Neural progenitor cell (in vitro differentiated cells): ENCODE measurements at regions not wholly inside any gene's neighbourhood (a gene's known extent, or its start where the extent isn't known, plus 50 kb on each side); places are given as distances from the start of the nearest gene placed in this dataset.
A peak's percentile ranks its signal among the peaks of the same experiment; 100 is the strongest.

Experiments used
- DNase-seq: peaks from one replicate; pipeline ENCODE4 v3.0.0-alpha.2; 2016; ENCODE audit warnings: low spot score
- H2AFZ ChIP-seq: fragments of 200-600 bp; sonication (generic); replicated peaks from 2 replicates; pipeline ENCODE4 v1.6.1; 2016; ENCODE audit warnings: antibody characterized with exemption
- H3F3A ChIP-seq: fragments of 200-600 bp; sonication (generic); 2 replicates; pipeline ENCODE4 v1.6.1; 2016; ENCODE audit warnings: antibody characterized with exemption, low read depth
- H3K27ac ChIP-seq: fragments of 200-600 bp; sonication (generic); 2 replicates; pipeline ENCODE4 v1.5.1; 2016; ENCODE audit warnings: mild to moderate bottlenecking
- H3K27me3 ChIP-seq: fragments of 200-600 bp; sonication (generic); 2 replicates; pipeline ENCODE4 v1.6.1; 2016; ENCODE audit warnings: mild to moderate bottlenecking, moderate library complexity
- H3K36me3 ChIP-seq: fragments of 200-600 bp; sonication (generic); 2 replicates; pipeline ENCODE4 v1.5.1; 2016
- H3K4me1 ChIP-seq: fragments of 200-600 bp; sonication (generic); 2 replicates; pipeline ENCODE4 v1.6.1; 2016; ENCODE audit warnings: mixed run types
- H3K4me2 ChIP-seq: fragments of 200-600 bp; sonication (generic); 2 replicates; pipeline ENCODE4 v1.6.1; 2016
- H3K4me3 ChIP-seq: fragments of 200-600 bp; sonication (generic); 2 replicates; pipeline ENCODE4 v1.5.1; 2016
- H3K79me2 ChIP-seq: fragments of 200-600 bp; sonication (generic); 2 replicates; pipeline ENCODE4 v1.6.1; 2016; ENCODE audit warnings: low read depth
- H3K9ac ChIP-seq: fragments of 200-600 bp; sonication (generic); 2 replicates; pipeline ENCODE4 v1.6.1; 2016
- H3K9me3 ChIP-seq: fragments of 200-600 bp; sonication (generic); 2 replicates; pipeline ENCODE4 v1.5.1; 2016; ENCODE audit warnings: low read depth
- H4K20me1 ChIP-seq: fragments of 200-600 bp; sonication (generic); 2 replicates; pipeline ENCODE4 v1.6.1; 2016; ENCODE audit warnings: low read depth
- H3K27ac Mint-ChIP-seq: 3 replicates; pipeline ENCODE4 v1.8.0; 2021; ENCODE audit warnings: mixed read lengths
- H3K27me3 Mint-ChIP-seq: 2 replicates; pipeline ENCODE4 v1.8.0; 2022; ENCODE audit warnings: low read depth, mild to moderate bottlenecking, inconsistent platforms, moderate library complexity, mixed read lengths; ENCODE audit not compliant: insufficient read depth
- H3K36me3 Mint-ChIP-seq: 3 replicates; pipeline ENCODE4 v1.8.0; 2021; ENCODE audit warnings: mixed read lengths
- H3K4me1 Mint-ChIP-seq: 3 replicates; pipeline ENCODE4 v1.8.0; 2021; ENCODE audit warnings: mixed read lengths
- H3K4me3 Mint-ChIP-seq: 3 replicates; pipeline ENCODE4 v1.8.0; 2021; ENCODE audit warnings: mild to moderate bottlenecking, moderate library complexity, mixed read lengths
- H3K9me3 Mint-ChIP-seq: 3 replicates; pipeline ENCODE4 v1.8.0; 2020; ENCODE audit warnings: mixed read lengths
- CTCF ChIP-seq: fragments of 200-600 bp; sonication (generic); IDR thresholded peaks from 2 replicates; pipeline ENCODE4 v1.5.1; 2017; ENCODE audit warnings: antibody characterized with exemption, mild to moderate bottlenecking
- EZH2 ChIP-seq: fragments of 200-600 bp; sonication (generic); IDR thresholded peaks from 2 replicates; pipeline ENCODE4 v1.6.1; 2017; ENCODE audit warnings: antibody characterized with exemption, mild to moderate bottlenecking, moderate library complexity
- EZH2phosphoT487 ChIP-seq: fragments of 200-600 bp; sonication (generic); IDR thresholded peaks from 2 replicates; pipeline ENCODE4 v1.6.1; 2017; ENCODE audit warnings: antibody characterized with exemption

GRCh38 chr11:106186630-106187029, 109.2 kb downstream of the AASDHPPT start:
- no peak overlapping the region for H3K27ac ChIP-seq
- DNase-seq, result no peak
- H3K9ac ChIP-seq, result no peak overlapping the region
- TF ChIP-seq CTCF (no peak), EZH2phosphoT487 (no peak), EZH2 (no peak)
- Mint-ChIP-seq H3K4me1 (no peaks in the 10 kb centered on the region), H3K27me3 (no peaks in the 10 kb centered on the region), H3K36me3 (no peaks in the 10 kb centered on the region), H3K4me3 (no peak overlapping the region), H3K9me3 (peaks cover 13% of the 10 kb centered on the region), H3K27ac (no peak overlapping the region)
- no peaks in the 10 kb centered on the region for H3K27me3 ChIP-seq
- H3F3A ChIP-seq, result no peaks in the 10 kb centered on the region
- peaks cover 9% of the 10 kb centered on the region for H3K9me3 ChIP-seq
- H3K4me1 ChIP-seq, result no peaks in the 10 kb centered on the region
- no peak overlapping the region for H3K4me2 ChIP-seq
- no peaks in the 10 kb centered on the region for H4K20me1 ChIP-seq
- no peaks in the 10 kb centered on the region for H3K36me3 ChIP-seq
- no peak overlapping the region for H2AFZ ChIP-seq
- no peaks in the 10 kb centered on the region for H3K79me2 ChIP-seq
- no peak overlapping the region for H3K4me3 ChIP-seq

- H3K9me3 ChIP-seq, result peaks cover 9% of the 10 kb centered on the region
- H3K4me2 ChIP-seq, result no peak overlapping the region
- no peak overlapping the region for H3K27ac Mint-ChIP-seq
- H3K27ac ChIP-seq, result no peak overlapping the region
- no peak overlapping the region for H3K4me3 Mint-ChIP-seq
- H3K4me3 ChIP-seq, result no peak overlapping the region
- no peak overlapping the region for H2AFZ ChIP-seq
- no peaks in the 10 kb centered on the region for H3K27me3 ChIP-seq
- H3F3A ChIP-seq, result no peaks in the 10 kb centered on the region
- no peaks in the 10 kb centered on the region for H3K4me1 ChIP-seq
- no peak overlapping the region for H3K9ac ChIP-seq
- TF ChIP-seq EZH2phosphoT487 (no peak), CTCF (no peak), EZH2 (no peak)
- H3K79me2 ChIP-seq, result no peaks in the 10 kb centered on the region
- H3K27me3 Mint-ChIP-seq, result no peaks in the 10 kb centered on the region
- no peaks in the 10 kb centered on the region for H3K36me3 ChIP-seq
- no peaks in the 10 kb centered on the region for H3K4me1 Mint-ChIP-seq
- H4K20me1 ChIP-seq, result no peaks in the 10 kb centered on the region
- H3K9me3 Mint-ChIP-seq, result peaks cover 13% of the 10 kb centered on the region
- no peak for DNase-seq
- H3K36me3 Mint-ChIP-seq, result no peaks in the 10 kb centered on the region
These were observed 110.5 kb downstream of the AASDHPPT start for GRCh38 chr11:106187860-106188456.

GRCh38 chr11:106193956-106194355, 116.5 kb downstream of the AASDHPPT start:
- no peak for DNase-seq
- Histone ChIP-seq H3K4me2 (no peak overlapping the region), H3K27me3 (no peaks in the 10 kb centered on the region), H3K9ac (no peak overlapping the region), H3K79me2 (no peaks in the 10 kb centered on the region), H3K36me3 (no peaks in the 10 kb centered on the region), H4K20me1 (no peaks in the 10 kb centered on the region), H3K4me3 (no peak overlapping the region), H2AFZ (peak overlapping the region; percentile 22), H3K9me3 (peaks cover 1% of the 10 kb centered on the region), H3K27ac (no peak overlapping the region), H3K4me1 (no peaks in the 10 kb centered on the region), H3F3A (no peaks in the 10 kb centered on the region)
- Mint-ChIP-seq H3K27me3 (no peaks in the 10 kb centered on the region), H3K4me3 (no peak overlapping the region), H3K27ac (no peak overlapping the region), H3K4me1 (no peaks in the 10 kb centered on the region), H3K9me3 (peaks cover 4% of the 10 kb centered on the region), H3K36me3 (no peaks in the 10 kb centered on the region)
- TF ChIP-seq EZH2phosphoT487, result no peak
- no peak for TF ChIP-seq CTCF
- no peak for TF ChIP-seq EZH2
